Naive thymus-derived CD8-positive, alpha-beta T cell (primary cell): ENCODE measurements at regions not wholly inside any gene's neighbourhood (a gene's known extent, or its start where the extent isn't known, plus 50 kb on each side); places are given as distances from the start of the nearest gene placed in this dataset.
"Not testable (repeated sequence)": the region's sequence is repeated elsewhere in the genome, so short reads cannot be mapped to it uniquely, and the experiment has no call there.

Source experiments
- ATAC-seq, 2 donors: fragments of 150-1000 bp; cut with Tn5 transposase in 1 of 2; sonication (Bioruptor Pico), chemical (Tn5 transposase) in 1 of 2; 1 replicate in 1 of 2; 2 replicates in 1 of 2; pipeline ENCODE4 v1.10.0; 2021; ENCODE audit warnings: mild to moderate bottlenecking in 2 of 2, moderate library complexity in 2 of 2
- POLR2A ChIA-PET: fragments of 350-600 bp; sonication (Branson Sonifier 250); formaldehyde crosslinking; loops from one replicate; lab custom pipeline; 2021; ENCODE audit warnings: antibody characterized with exemption; lab: Charles Lee
- DNase-seq, 10 donors: peaks; one replicate each; pipeline versions ENCODE4 v3.0.0 to v3.0.0-alpha.2; 2020 to 2022
- H3K27ac Mint-ChIP-seq, 10 donors: one replicate each; pipeline ENCODE4 v1.8.0; 2020 to 2022; ENCODE audit warnings: mild to moderate bottlenecking in 10 of 10, mixed read lengths in 10 of 10, moderate library complexity in 4 of 10, inconsistent platforms in 1 of 10
- H3K27me3 Mint-ChIP-seq, 5 donors: one replicate each; pipeline ENCODE4 v1.8.0; 2021 to 2022; ENCODE audit warnings: mixed read lengths in 5 of 5
- H3K36me3 Mint-ChIP-seq, 3 donors: one replicate each; pipeline ENCODE4 v1.8.0; 2020 to 2022; ENCODE audit warnings: mixed read lengths in 3 of 3, mild to moderate bottlenecking in 2 of 3, inconsistent platforms in 1 of 3
- H3K4me1 Mint-ChIP-seq, 4 donors: one replicate each; pipeline ENCODE4 v1.8.0; 2021 to 2022; ENCODE audit warnings: mixed read lengths in 4 of 4
- H3K4me3 Mint-ChIP-seq, 10 donors: one replicate each; pipeline ENCODE4 v1.8.0; 2020 to 2022; ENCODE audit warnings: mild to moderate bottlenecking in 10 of 10, mixed read lengths in 10 of 10, moderate library complexity in 6 of 10, inconsistent platforms in 1 of 10
- H3K9me3 Mint-ChIP-seq, 9 donors: one replicate each; pipeline ENCODE4 v1.8.0; 2020 to 2022; ENCODE audit warnings: mixed read lengths in 9 of 9, mild to moderate bottlenecking in 3 of 9, inconsistent platforms in 1 of 9, moderate library complexity in 1 of 9

GRCh38 chr2:87658357-87658756, 89.5 kb upstream of the PLGLB2 start:
- H3K27me3 Mint-ChIP-seq, H3K4me3 Mint-ChIP-seq, H3K9me3 Mint-ChIP-seq, H3K27ac Mint-ChIP-seq, H3K4me1 Mint-ChIP-seq, POLR2A ChIA-PET, DNase-seq, H3K36me3 Mint-ChIP-seq, ATAC-seq: not testable (repeated sequence)

GRCh38 chr2:87658976-87659375, 88.9 kb upstream of the PLGLB2 start:
- ATAC-seq, POLR2A ChIA-PET, H3K27ac Mint-ChIP-seq, H3K36me3 Mint-ChIP-seq, H3K9me3 Mint-ChIP-seq, H3K4me3 Mint-ChIP-seq, H3K4me1 Mint-ChIP-seq, H3K27me3 Mint-ChIP-seq, DNase-seq: not testable (repeated sequence)

- POLR2A ChIA-PET, H3K36me3 Mint-ChIP-seq, H3K4me1 Mint-ChIP-seq, H3K27me3 Mint-ChIP-seq, H3K9me3 Mint-ChIP-seq, ATAC-seq, DNase-seq, H3K27ac Mint-ChIP-seq, H3K4me3 Mint-ChIP-seq: not testable (repeated sequence)
Observed at GRCh38 chr2:87660164-87660563, 87.7 kb upstream of the PLGLB2 start.

DNA sequence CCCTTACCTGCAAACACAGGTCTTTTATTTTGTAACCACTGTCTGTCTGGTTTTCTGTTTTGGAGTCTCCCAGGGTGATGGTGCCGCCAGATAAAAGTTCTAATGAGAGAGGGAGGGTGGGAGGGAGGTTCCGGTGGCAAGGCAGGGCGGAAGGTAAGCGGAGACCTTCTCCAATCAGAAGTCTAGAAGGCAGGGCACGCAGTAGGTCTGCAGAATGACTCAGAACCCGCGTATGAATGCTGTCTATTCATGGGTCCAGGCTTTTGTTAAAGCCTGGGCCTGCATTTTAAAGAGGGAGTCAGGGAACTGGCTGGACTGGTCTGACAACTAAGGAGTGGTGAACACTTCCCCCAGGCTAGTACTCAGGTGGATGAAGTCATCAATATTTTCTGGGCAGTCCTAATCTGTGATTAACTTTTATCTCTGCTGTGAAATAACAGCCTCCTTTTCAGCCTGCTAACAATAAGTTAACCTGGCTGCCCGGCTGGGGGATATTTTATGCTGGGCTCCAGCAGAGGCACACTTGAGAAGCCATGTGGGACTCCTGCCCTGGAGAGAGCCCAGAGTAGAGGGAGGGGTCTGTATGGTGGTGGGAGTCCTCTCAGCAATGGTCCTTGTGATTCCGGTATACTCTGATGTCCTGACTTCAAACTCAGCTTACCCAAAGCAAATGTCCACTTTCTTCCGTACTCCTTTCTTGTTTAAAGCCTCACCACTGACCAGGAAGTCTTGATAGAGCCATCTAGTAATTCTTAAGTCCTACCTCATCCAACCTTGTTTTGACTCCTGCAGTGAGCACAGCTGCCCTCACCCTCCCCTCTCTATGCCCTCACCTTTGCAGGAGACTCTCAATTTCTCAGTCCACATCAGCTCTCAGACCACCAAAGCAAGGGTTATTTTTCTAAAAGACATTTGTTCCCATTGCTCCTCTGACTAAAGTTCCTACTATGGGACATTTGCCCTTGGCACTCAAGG, 85.3 kb upstream of the PLGLB2 start:
- H3K9me3 Mint-ChIP-seq, DNase-seq, H3K4me1 Mint-ChIP-seq, H3K27me3 Mint-ChIP-seq, POLR2A ChIA-PET, H3K36me3 Mint-ChIP-seq, ATAC-seq, H3K4me3 Mint-ChIP-seq, H3K27ac Mint-ChIP-seq: not testable (repeated sequence)

DNA sequence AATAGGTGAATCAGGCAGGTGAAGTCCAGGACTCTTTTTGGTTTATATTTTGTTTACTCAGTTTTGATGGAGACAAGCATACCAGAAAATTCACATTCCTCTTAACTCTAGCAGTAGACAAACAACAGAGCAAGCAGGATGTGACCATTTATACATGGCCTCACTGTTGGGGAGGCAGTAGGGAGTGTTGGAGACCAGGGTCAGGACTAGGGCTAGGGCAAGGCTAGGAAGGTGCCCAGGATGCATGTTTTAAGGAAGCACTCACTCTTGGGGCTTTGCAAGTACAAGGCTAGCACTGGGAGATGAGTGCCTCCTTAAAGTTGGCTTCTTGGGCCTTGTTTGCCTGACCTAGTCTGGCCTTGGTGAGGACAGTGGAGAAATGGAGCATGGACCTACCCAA, 84.5 kb upstream of the PLGLB2 start:
- H3K27ac Mint-ChIP-seq, H3K36me3 Mint-ChIP-seq, H3K4me3 Mint-ChIP-seq, H3K27me3 Mint-ChIP-seq, DNase-seq, H3K4me1 Mint-ChIP-seq, ATAC-seq, H3K9me3 Mint-ChIP-seq, POLR2A ChIA-PET: not testable (repeated sequence)

- H3K36me3 Mint-ChIP-seq, H3K27ac Mint-ChIP-seq, DNase-seq, H3K4me3 Mint-ChIP-seq, H3K9me3 Mint-ChIP-seq, H3K4me1 Mint-ChIP-seq, ATAC-seq, H3K27me3 Mint-ChIP-seq, POLR2A ChIA-PET: not testable (repeated sequence)
Observed at GRCh38 chr2:87667027-87667426, 80.9 kb upstream of the PLGLB2 start.

GRCh38 chr2:87668361-87668760, 79.5 kb upstream of the PLGLB2 start:
- H3K9me3 Mint-ChIP-seq, H3K36me3 Mint-ChIP-seq, POLR2A ChIA-PET, H3K4me1 Mint-ChIP-seq, H3K27me3 Mint-ChIP-seq, DNase-seq, ATAC-seq, H3K4me3 Mint-ChIP-seq, H3K27ac Mint-ChIP-seq: not testable (repeated sequence)

DNA sequence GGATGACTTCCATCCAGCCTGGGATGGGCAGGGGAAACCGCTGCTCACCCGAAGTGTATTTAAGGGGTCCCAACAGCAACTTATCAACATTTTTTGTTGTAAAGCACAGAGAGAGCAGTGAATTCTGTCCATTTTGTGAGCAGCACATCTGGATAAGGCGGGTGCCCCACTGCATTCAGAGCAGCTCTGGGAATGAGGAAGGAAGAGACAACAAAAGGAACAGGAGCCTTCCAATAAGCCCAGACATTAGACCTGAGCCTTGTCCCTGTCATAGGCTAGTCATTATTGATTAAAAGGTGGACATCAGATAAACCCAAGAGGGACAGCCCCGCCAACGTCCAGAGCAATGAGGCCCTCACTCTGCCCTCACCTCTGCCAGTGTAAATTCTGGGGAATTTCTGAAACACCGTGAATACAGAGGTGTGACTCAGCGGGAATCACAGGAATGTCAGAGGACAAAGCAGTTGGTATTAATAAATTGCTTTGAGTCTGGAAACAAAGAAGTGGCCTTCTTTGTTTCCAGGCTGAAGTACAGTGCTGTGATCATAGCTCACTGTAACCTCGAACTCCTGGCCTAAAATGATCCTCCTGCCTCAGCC, 78.2 kb upstream of the PLGLB2 start:
- POLR2A ChIA-PET, H3K9me3 Mint-ChIP-seq, H3K27ac Mint-ChIP-seq: not testable (repeated sequence)

GRCh38 chr2:87672404-87672803, 75.5 kb upstream of the PLGLB2 start:
- H3K36me3 Mint-ChIP-seq, H3K4me1 Mint-ChIP-seq, H3K27ac Mint-ChIP-seq, H3K9me3 Mint-ChIP-seq, H3K27me3 Mint-ChIP-seq, H3K4me3 Mint-ChIP-seq, POLR2A ChIA-PET, ATAC-seq, DNase-seq: not testable (repeated sequence)

More for the DNA sequence above, 78.2 kb upstream of the PLGLB2 start:
- not testable (repeated sequence) for ATAC-seq, H3K4me3 Mint-ChIP-seq, H3K4me1 Mint-ChIP-seq, H3K36me3 Mint-ChIP-seq, H3K27me3 Mint-ChIP-seq, DNase-seq

GRCh38 chr2:87674729-87675128, 73.2 kb upstream of the PLGLB2 start:
- H3K9me3 Mint-ChIP-seq, H3K27me3 Mint-ChIP-seq: not testable (repeated sequence)

DNA sequence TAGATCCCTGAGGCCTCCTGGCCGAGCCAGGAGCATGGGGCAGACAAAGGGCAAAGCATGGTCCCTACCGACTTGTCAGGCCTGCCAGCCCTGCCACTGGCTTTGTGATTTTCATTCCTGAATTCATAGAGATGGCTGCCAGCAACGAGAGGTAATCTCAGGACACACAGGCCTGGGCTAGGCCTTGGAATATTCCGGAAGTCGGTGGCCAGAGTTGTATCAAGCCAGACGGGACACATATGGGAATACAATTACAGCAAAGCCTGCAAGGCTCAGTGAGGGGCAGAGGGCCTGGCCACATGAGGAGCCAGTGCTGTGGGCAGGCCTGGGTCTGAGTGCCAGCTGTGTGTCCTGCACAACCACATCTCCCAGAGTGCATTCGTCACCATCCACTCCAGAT, 72.4 kb upstream of the PLGLB2 start:
- H3K27ac Mint-ChIP-seq, POLR2A ChIA-PET, DNase-seq, H3K27me3 Mint-ChIP-seq, H3K36me3 Mint-ChIP-seq, H3K4me1 Mint-ChIP-seq, ATAC-seq, H3K9me3 Mint-ChIP-seq, H3K4me3 Mint-ChIP-seq: not testable (repeated sequence)

More at GRCh38 chr2:87674729-87675128, 73.2 kb upstream of the PLGLB2 start:
- POLR2A ChIA-PET, H3K4me1 Mint-ChIP-seq, H3K27ac Mint-ChIP-seq, H3K4me3 Mint-ChIP-seq, ATAC-seq, DNase-seq, H3K36me3 Mint-ChIP-seq: not testable (repeated sequence)

- H3K27me3 Mint-ChIP-seq, ATAC-seq, DNase-seq, H3K36me3 Mint-ChIP-seq, POLR2A ChIA-PET, H3K27ac Mint-ChIP-seq, H3K4me3 Mint-ChIP-seq, H3K9me3 Mint-ChIP-seq, H3K4me1 Mint-ChIP-seq: not testable (repeated sequence)
Observed at GRCh38 chr2:87677421-87677923, 70.4 kb upstream of the PLGLB2 start.

DNA sequence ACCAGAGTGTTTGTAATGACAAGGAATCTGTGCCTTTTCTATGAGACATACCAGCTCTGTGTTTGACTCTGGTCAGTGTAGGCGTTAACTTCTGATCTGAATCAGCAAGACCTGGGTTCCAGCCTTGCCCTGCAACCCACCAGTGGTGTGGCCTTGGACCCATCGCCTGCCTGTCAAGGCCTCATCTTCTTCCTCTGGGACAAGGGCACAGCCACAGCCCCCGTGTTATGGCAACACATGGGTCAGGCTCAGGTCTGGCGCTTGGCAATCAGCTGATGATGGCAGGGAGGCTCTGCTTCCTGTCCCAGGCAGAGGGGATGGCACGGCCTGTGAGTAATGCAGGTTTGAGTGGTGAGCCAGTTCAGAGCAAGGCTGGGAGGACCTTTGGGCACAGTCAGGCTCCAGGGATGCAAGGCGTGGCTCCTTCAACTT, 69.1 kb upstream of the PLGLB2 start:
- H3K27ac Mint-ChIP-seq, H3K27me3 Mint-ChIP-seq, POLR2A ChIA-PET, H3K36me3 Mint-ChIP-seq, H3K9me3 Mint-ChIP-seq, ATAC-seq, H3K4me3 Mint-ChIP-seq, DNase-seq, H3K4me1 Mint-ChIP-seq: not testable (repeated sequence)
